Activated naive CD4-positive, alpha-beta T cell (primary cell): ENCODE measurements at regions not wholly inside any gene's neighbourhood (a gene's known extent, or its start where the extent isn't known, plus 50 kb on each side); places are given as distances from the start of the nearest gene placed in this dataset.
"Not testable (repeated sequence)": the region's sequence is repeated elsewhere in the genome, so short reads cannot be mapped to it uniquely, and the experiment has no call there.

Experiments
- DNase-seq, 4 experiments: peaks; one replicate each; lab custom pipeline; 2025; lab: John Stamatoyannopoulos, UW

DNA sequence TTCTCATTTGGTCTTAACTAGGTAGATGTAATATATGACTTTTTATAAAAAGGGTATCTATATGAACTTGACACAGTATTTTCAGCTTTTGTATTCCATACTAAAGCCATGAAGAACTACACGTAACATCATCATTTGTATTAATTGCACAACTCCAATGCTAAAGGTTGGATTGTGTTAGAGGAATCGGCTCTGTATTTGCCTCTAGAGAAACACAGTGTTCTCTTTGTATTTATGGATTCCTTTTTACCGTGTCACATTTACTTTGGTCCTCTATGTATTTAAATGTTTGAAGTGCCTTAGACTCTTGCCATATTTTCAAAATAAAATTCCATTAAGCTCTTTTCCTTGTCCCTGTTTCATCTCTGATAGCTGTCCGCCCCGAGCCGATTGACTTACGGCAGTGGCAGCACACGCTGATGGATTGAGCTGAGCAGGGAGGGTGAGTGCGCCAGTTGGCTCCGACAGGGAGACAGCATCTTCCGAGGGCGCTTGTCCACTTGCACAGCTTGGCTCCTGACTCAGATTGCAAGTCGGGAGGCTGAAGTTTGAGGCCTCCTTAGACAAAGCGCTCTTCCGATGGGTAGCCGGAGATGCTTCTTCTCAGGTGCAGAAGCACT is 95.6 kb upstream of the DMRT1 start:
- DNase-seq = no peak

DNA sequence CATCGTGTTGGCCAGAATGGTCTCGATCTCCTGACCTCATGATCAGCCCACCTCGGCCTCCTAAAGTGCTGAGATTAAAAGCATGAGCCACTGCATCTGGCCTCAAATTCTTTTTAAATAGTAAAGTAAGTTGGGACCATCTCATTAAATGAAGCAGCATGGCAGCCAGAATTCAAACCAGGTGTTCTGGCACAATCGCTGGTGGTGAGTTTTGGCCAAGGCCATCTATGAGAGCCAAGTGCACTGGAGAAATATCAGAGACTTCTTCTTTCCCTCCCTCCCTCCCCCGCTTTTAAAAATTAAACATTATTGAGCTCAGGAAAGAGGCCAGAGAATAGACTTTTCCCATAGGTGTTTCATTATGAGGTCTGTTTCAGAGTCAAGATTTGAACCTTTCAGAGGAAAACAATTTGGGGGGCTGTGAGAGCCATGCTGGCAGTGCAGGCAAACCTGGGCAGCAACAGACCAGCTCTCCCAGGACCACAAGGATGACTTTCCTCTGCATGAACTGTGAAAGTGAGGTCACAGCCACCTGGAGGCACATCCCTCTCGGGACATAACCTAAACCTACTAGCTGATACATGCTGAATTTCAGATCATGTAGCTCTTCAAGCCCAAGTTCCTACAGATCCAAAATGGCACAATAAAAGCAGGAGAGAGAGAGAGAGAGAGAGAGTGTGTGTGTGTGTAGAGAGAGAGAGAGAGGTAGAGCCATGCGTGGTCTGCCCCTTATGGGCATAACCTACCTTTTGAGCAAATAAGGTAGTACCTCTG is 94.6 kb upstream of the DMRT1 start:
- no peak for DNase-seq

DNA sequence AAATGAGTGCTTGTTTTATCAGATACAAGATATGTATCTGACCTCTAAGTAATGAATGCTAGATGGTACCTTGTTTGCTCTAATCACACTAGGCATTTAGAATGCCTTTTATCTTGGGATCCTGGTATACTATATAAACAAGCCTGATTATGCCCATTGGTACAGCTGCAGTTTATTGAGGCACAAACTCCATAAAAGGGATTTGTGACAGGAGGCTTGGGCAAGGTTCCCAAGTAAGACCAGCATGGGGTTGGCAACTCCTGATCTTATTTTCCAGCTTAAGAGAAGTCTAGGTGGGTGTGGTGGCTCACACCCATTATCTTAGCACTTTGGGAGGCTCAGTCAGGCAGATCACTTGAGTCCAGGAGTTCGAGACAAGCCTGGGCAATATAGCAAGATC is 93.9 kb upstream of the DMRT1 start:
- DNase-seq = no peak

- no peak for DNase-seq
These were observed 92.5 kb upstream of the DMRT1 start for GRCh38 chr9:748861-749497.

- no peak for DNase-seq
These were observed 91.8 kb upstream of the DMRT1 start for GRCh38 chr9:749716-750115.

DNA sequence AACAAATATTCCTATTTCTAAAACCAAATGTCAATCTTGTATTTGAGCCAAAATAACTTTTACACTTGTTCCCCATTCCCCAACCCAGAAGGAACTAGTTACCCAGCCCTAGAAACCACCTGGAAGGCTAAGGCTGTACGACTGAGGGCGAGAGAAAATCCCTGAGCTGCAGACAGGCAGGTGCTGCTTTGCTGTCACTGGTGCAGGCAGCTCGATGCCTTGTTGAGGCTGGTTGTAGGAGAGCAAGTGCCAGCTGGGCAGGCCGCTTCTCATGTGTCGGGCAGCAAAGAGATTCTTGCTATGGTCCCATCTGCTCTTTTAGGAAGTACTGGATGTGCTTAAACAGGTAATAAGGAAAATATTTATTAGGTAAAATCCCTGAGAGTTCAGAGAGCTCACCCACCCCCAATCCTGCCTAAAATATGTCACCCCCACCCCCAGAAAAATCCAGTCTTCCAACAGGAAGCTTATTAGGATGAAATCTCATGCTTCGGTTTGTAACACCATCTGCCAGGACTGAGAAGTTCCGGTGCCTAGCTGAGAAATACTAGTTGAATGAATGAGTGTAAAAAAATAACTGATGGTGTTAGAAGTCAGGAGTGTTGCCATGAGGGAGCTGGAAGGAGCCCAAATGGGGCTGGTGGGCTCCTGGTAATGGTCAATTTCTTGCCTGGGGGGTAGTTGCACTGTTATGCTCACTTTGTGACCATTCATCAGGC is 91.1 kb upstream of the DMRT1 start:
- DNase-seq = no peak

DNA sequence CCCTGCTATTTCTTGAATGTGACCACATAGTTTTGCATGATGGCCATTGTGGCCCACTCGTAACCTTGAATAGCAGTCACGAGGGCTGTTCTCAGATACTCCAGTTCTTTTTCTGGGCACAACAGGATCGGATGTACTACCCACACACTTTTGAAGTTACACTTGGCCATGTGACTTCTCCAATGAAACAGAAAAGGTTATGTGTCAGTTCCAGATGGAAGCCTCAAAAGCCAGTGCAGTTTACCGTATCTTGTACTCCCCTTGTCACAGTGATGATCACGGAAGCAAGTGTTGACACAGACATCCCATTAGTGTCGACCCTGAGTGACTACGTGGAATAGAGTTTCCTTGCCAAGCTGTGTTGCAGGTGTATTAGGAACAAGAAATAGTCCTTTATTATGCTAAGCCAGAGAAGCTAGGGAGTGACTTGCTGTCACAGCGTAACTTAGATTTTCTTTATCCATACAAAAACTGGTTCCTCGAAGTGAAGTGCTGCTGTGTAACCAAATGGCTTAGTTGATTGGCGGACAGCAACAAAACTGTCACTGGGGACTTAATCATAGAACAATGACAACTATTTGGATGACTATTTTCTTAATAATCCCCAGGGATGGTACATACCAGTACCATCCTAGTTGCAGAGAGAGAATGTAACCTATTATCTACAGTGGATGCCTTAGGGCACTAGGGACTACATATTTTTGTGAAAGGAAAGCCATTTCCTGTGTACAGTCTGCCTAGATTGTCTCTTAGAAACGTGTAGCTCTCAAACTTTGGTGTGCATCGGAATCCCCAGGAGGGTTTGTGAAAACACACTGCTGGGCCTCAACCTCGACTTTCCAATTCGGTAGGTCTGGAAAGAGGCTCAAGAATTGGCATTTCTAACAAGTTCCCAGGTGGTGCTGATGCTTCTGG is 90.1 kb upstream of the DMRT1 start:
- no peak for DNase-seq

DNA sequence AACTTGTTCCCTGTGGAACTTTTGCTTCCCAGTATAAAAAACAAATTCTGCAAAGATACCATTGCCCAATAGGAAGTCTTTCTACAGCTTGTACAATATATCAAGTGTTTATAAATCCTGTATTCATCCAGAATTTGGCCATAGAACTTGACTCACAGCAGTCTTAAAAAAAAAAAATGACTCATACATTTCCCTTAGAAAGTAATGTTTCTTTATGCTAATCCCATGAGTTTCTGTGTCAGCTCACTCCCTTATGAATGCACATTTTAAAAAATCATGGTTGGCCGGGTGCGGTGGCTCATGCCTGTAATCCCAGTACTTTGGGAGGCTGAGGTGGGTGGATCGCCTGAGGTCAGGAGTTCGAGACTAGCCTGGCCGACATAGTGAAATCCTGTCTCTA is 89.3 kb upstream of the DMRT1 start:
- no peak for DNase-seq

DNA sequence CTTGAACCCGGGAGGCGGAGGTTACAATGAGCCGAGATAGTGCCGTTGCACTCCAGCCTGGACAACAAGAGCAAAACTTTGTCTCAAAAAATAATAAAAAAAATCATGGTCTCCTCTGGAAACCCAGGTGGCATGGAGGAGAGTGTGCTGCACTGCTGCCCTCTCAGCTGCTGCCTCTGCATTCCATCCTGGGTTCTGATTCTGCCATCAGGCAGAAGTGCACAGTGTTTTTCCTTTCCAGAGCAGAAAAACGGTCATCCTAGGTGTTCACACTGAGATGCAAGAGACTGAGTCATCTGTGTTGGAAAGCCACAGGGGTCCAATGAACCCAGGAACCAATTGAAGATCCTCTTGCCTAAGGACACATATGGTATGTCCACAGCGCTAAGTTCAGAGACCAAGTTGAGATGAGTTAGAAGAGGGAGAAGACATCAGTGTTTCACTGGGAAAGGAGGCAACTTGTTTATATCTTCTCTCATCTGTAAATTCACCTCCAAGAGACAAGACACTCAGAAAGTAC is 88.8 kb upstream of the DMRT1 start:
- DNase-seq = no peak

GRCh38 chr9:753734-754133 is 87.8 kb upstream of the DMRT1 start:
- not testable (repeated sequence) for DNase-seq

GRCh38 chr9:754150-754931 is 87.2 kb upstream of the DMRT1 start:
- no peak for DNase-seq

DNA sequence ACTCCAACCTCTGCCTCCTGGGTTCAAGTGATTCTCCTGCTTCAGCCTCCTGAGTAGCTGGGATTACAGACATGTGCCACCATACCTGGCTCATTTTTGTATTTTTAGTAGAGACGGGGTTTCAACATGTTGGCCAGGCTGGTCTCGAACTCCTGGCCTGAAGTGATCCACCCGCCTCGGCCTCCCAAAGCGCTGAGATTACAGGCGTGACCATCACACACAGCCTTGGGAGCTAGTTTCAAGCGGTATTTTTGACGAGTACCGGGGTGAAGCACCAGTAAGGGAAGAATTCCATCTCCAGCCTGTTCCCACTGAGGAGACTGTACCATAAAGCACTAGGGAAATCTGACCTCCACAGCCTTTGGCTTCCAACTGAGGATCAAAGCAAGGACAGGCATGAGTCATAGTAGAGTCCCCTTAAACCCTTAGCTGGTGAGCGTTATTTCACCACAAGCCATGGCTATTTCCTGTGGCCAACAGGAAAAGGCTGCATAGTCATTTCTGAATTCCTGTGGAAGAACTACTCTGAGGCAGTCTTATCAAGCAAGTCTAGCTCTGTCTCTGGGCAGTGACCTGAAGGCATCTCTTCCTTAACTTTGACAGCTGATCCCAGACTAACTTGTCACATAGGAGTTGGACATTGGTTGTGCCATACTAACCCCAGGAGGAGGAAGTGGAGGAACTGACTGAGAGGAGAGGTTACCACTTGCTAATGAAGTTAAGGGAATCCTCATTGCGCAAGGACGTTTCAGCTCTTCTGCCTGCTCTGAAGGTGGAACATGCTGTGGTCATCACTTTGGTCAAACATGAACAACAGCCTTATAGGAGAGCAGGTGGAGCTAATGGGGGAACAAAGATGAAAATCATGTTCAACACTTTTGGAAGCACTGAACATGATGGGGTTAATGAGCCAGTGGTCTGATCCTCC is 85.8 kb upstream of the DMRT1 start:
- DNase-seq = no peak

GRCh38 chr9:757246-757881 is 84.1 kb upstream of the DMRT1 start:
- no peak for DNase-seq

GRCh38 chr9:758146-758545 is 83.4 kb upstream of the DMRT1 start:
- no peak for DNase-seq

- DNase-seq = no peak
These were observed 82.0 kb upstream of the DMRT1 start for GRCh38 chr9:759541-759940.

- no peak for DNase-seq
These were observed 81.3 kb upstream of the DMRT1 start for GRCh38 chr9:759983-760736.

DNA sequence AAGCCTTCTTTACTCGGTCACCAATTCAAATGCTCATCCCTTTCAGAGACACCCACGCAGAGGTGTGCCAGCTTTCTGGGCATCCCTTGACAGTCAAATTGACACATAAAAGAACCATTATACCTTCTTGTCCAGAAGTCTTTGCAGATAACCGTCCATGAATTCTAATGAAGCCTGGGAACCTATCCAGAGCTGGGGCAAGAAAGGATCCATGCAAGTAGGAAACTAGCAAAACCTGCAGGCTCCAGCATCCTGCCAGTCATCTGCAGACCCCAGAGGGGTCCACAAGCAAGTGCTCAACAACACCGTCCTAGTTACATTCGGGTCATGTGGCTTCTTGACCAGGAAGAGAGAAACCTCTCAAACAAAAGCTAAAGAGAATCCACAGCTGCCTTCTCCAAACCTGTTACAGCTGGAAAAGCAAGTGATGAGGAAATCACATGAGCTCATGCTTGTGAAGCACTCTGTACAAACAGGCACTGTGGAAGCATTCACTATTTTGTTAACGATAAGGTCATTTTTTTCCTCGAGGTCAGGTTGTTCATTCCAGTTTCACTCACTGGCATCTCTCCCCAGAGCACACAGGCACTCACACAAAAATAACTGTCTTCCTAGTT is 80.2 kb upstream of the DMRT1 start:
- no peak for DNase-seq
